ENCODE measurements at regions not wholly inside any gene's neighbourhood (a gene's known extent, or its start where the extent isn't known, plus 50 kb on each side); places are given as distances from the start of the nearest gene placed in this dataset.

- Histone ChIP-seq H3K27ac (ENCODE audit: low read depth, low read length) (no peak overlapping the region; the same call in 1 of the 2 replicates), H3K4ac (replicated peaks; ENCODE audit: insufficient read length, low read depth, low read length) (no peak overlapping the region), H3K56ac (replicated peaks; ENCODE audit: insufficient read length, low read depth, low read length) (no peak overlapping the region), H3K4me1 (replicated peaks in 1 of 4; ENCODE audit: control insufficient read depth in 3 of 4, insufficient read depth in 4 of 4, low read length in 3 of 4) (no peaks in the 10 kb centered on the region), H3K4me2 (ENCODE audit: insufficient read depth in 1 of 2, low read depth in 2 of 2, low read length in 2 of 2) (no peak overlapping the region), H3K18ac (ENCODE audit: extremely low read depth, low read length) (no peak overlapping the region), H3K79me2 (ENCODE audit: control insufficient read depth in 1 of 2, insufficient read depth in 2 of 2, low read length in 2 of 2) (no peaks in the 10 kb centered on the region), H4K20me1 (replicated peaks in 1 of 2; ENCODE audit: control insufficient read depth in 1 of 2, insufficient read depth in 2 of 2, low read length in 2 of 2) (no peaks in the 10 kb centered on the region), H3K36me3 (ENCODE audit: control insufficient read depth in 2 of 4, insufficient read depth in 4 of 4, low read length in 3 of 4) (peaks cover 0 to 2% (median 0%) of the 10 kb centered on the region in 4 experiments; a peak in 2 of 8 replicates), H3K27me3 (replicated peaks in 1 of 4; ENCODE audit: control insufficient read depth in 3 of 4, extremely low read depth in 1 of 4, insufficient read depth in 3 of 4, low read length in 3 of 4) (no peaks in the 10 kb centered on the region), H4K8ac (ENCODE audit: extremely low read depth, insufficient read depth, low read length) (no peak overlapping the region), H3K9me3 (ENCODE audit: insufficient read depth in 2 of 2, low read depth in 1 of 2, low read length in 1 of 2) (peaks cover 0 to 1% of the 10 kb centered on the region in 2 experiments; a peak in 1 of 4 replicates), H3K9ac (replicated peaks in 1 of 4; ENCODE audit: extremely low read depth in 1 of 4, low read depth in 3 of 4, low read length in 3 of 4) (no peak overlapping the region), H4K91ac (replicated peaks; ENCODE audit: insufficient read length, low read length) (no peak overlapping the region), H3K4me3 (ENCODE audit: extremely low read depth in 1 of 4, insufficient read depth in 2 of 4, low read depth in 3 of 4, low read length in 4 of 4) (no peak overlapping the region), H2AK5ac (ENCODE audit: low read depth, low read length) (no peak overlapping the region), H4K5ac (ENCODE audit: insufficient read length, low read depth, low read length) (no peak overlapping the region), H3K79me1 (ENCODE audit: low read depth, low read length) (no peaks in the 10 kb centered on the region), H3K14ac (ENCODE audit: insufficient read length) (no peak overlapping the region), H2BK12ac (ENCODE audit: low read depth, low read length) (no peak overlapping the region), H2BK15ac (ENCODE audit: low read length) (no peak overlapping the region), H3K23ac (ENCODE audit: insufficient read length) (no peak overlapping the region), H2AFZ (ENCODE audit: low read length) (no peak overlapping the region), H2BK120ac (replicated peaks; ENCODE audit: low read depth, low read length) (no peak overlapping the region), H3K23me2 (ENCODE audit: low read depth, low read length) (no peaks in the 10 kb centered on the region), H2BK5ac (ENCODE audit: low read depth, low read length) (no peak overlapping the region), H2BK20ac (ENCODE audit: low read length) (no peak overlapping the region)
- DNase-seq (ENCODE audit: low read depth in 1 of 2, low spot score in 2 of 2) (no peak), FAIRE-seq (no peak)
- ChIA-PET CTCF (ENCODE audit: partially characterized antibody) (interaction anchor here (1.1 to 1.6 kb wide), 5 partner anchors 9 to 226 kb away, joined by 3 to 6 read pairs (median 3); no protein-coding TSS in a partner anchor), POLR2A (ENCODE audit: partially characterized antibody) (no interaction called here)
- WGBS, 2 experiments (ENCODE audit: extremely low coverage in 1 of 2, insufficient coverage in 1 of 2, insufficient read length in 1 of 2, insufficient replicate concordance in 2 of 2, low coverage in 1 of 2, low lambda C conversion rate in 2 of 2, missing lambda C conversion rate in 1 of 2), result 86% methylated on average over 2 of the region's 2 CpGs; no CpG with 5 or more reads in 1 of the 2 experiments
- TF ChIP-seq CHD1 (IDR thresholded peaks at IDR 0.05; ENCODE audit: low read depth, low read length) (no peak), BRCA1 (IDR thresholded peaks at IDR 0.05; ENCODE audit: low read depth, low read length) (no peak), RNF2 (IDR thresholded peaks at IDR 0.05; ENCODE audit: borderline replicate concordance, low read depth, low read length, missing control alignments, poor library complexity, severe bottlenecking) (no peak)
Measured at GRCh38 chr2:33671198-33671597, 72.1 kb upstream of the FAM98A start.

Measured in H1 (cell line).